PC-3 (cell line): ENCODE measurements at regions not wholly inside any gene's neighbourhood (a gene's known extent, or its start where the extent isn't known, plus 50 kb on each side); places are given as distances from the start of the nearest gene placed in this dataset.

Experiments
- EZH2 ChIP-seq: fragments of 300-600 bp; sonication (generic); IDR thresholded peaks from one replicate; pipeline ENCODE4 v1.6.1; 2017; ENCODE audit warnings: antibody characterized with exemption, mild to moderate bottlenecking, low read length; ENCODE audit not compliant: unreplicated experiment
- EZH2phosphoT487 ChIP-seq: fragments of 300-600 bp; sonication (generic); IDR thresholded peaks from 2 replicates; pipeline ENCODE4 v1.6.1; 2018; ENCODE audit warnings: mild to moderate bottlenecking, antibody characterized with exemption, low read length, borderline replicate concordance
- TF ChIP-seq, protein P1 (sequence below): fragments of 300-600 bp; sonication (generic); conservative IDR thresholded peaks from 2 replicates; pipeline ENCODE4 v1.5.1; 2017; ENCODE audit warnings: antibody characterized with exemption, low read depth, mild to moderate bottlenecking, low read length

GRCh38 chr2:217081799-217082198 lies 221.9 kb upstream of the TNP1 start:
- TF ChIP-seq, protein P1, sequence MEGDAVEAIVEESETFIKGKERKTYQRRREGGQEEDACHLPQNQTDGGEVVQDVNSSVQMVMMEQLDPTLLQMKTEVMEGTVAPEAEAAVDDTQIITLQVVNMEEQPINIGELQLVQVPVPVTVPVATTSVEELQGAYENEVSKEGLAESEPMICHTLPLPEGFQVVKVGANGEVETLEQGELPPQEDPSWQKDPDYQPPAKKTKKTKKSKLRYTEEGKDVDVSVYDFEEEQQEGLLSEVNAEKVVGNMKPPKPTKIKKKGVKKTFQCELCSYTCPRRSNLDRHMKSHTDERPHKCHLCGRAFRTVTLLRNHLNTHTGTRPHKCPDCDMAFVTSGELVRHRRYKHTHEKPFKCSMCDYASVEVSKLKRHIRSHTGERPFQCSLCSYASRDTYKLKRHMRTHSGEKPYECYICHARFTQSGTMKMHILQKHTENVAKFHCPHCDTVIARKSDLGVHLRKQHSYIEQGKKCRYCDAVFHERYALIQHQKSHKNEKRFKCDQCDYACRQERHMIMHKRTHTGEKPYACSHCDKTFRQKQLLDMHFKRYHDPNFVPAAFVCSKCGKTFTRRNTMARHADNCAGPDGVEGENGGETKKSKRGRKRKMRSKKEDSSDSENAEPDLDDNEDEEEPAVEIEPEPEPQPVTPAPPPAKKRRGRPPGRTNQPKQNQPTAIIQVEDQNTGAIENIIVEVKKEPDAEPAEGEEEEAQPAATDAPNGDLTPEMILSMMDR, result no peak
- TF ChIP-seq EZH2, result no peak
- no peak for TF ChIP-seq EZH2phosphoT487
